ENCODE measurements at regions not wholly inside any gene's neighbourhood (a gene's known extent, or its start where the extent isn't known, plus 50 kb on each side); places are given as distances from the start of the nearest gene placed in this dataset.

GRCh38 chr15:62719316-62719715 lies 323.2 kb upstream of the TPM1 start:
- DNase-seq: no peak

- DNase-seq: no peak
Observed at GRCh38 chr15:62722237-62722636, 320.3 kb upstream of the TPM1 start.

- no peak for DNase-seq
Observed at GRCh38 chr15:62726461-62726860, 316.1 kb upstream of the TPM1 start.

- DNase-seq: no peak
Observed at GRCh38 chr15:62727501-62727900, 315.0 kb upstream of the TPM1 start.

- no peak for DNase-seq
Observed at GRCh38 chr15:62730825-62731224, 311.7 kb upstream of the TPM1 start.

- no peak for DNase-seq
Observed at GRCh38 chr15:62732078-62732477, 310.5 kb upstream of the TPM1 start.

- DNase-seq: no peak
Observed at GRCh38 chr15:62734706-62735105, 307.8 kb upstream of the TPM1 start.

- no peak for DNase-seq
Observed at GRCh38 chr15:62736756-62737155, 305.8 kb upstream of the TPM1 start.

- DNase-seq: no peak
Observed at GRCh38 chr15:62737551-62737950, 305.0 kb upstream of the TPM1 start.

- DNase-seq: no peak
Observed at GRCh38 chr15:62739082-62739481, 303.5 kb upstream of the TPM1 start.

GRCh38 chr15:62739507-62739906 lies 303.0 kb upstream of the TPM1 start:
- no peak for DNase-seq

- no peak for DNase-seq
Observed at GRCh38 chr15:62740141-62741004, 302.2 kb upstream of the TPM1 start.

GRCh38 chr15:62741106-62741505 lies 301.4 kb upstream of the TPM1 start:
- no peak for DNase-seq

- peak; percentile 24 to 81 for DNase-seq
Observed at GRCh38 chr15:62742409-62743171, 300.0 kb upstream of the TPM1 start.

GRCh38 chr15:62745621-62746225 lies 296.8 kb upstream of the TPM1 start:
- peak in 1 of 2 experiments; percentile 19 for DNase-seq

- no peak for DNase-seq
Observed at GRCh38 chr15:62748196-62748595, 294.4 kb upstream of the TPM1 start.

GRCh38 chr15:62749036-62749815 lies 293.3 kb upstream of the TPM1 start:
- no peak for DNase-seq

GRCh38 chr15:62750471-62750870 lies 292.1 kb upstream of the TPM1 start:
- no peak for DNase-seq

- DNase-seq: no peak
Observed at GRCh38 chr15:62752657-62753517, 289.7 kb upstream of the TPM1 start.

GRCh38 chr15:62753518-62754221 lies 288.9 kb upstream of the TPM1 start:
- DNase-seq: no peak

GRCh38 chr15:62756326-62756994 lies 286.1 kb upstream of the TPM1 start:
- no peak for DNase-seq

Data from NCI-H526 (cell line).